Fibroblast of lung (primary cell): ENCODE measurements at regions not wholly inside any gene's neighbourhood (a gene's known extent, or its start where the extent isn't known, plus 50 kb on each side); places are given as distances from the start of the nearest gene placed in this dataset.

Experiments used
- CTCF ChIP-seq, 2 donors: IDR thresholded peaks in 1 of 2; conservative IDR thresholded peaks in 1 of 2; 1 replicate in 1 of 2; 2 replicates in 1 of 2; pipeline ENCODE4 v1.5.1; 2011 to 2012; ENCODE audit warnings: low read length in 2 of 2, control low read depth in 1 of 2, inconsistent platforms in 1 of 2, low read depth in 1 of 2, mild to moderate bottlenecking in 1 of 2
- EZH2 ChIP-seq: IDR thresholded peaks from 2 replicates; pipeline ENCODE4 v1.5.1; 2012; ENCODE audit warnings: low read length, control low read depth, mild to moderate bottlenecking; ENCODE audit errors: missing control alignments

- TF ChIP-seq CTCF (conservative IDR thresholded peaks at IDR 0.05 in 1 of 2, IDR thresholded peaks at IDR 0.05 in 1 of 2; ENCODE audit: low read depth in 1 of 2, low read length in 2 of 2), result no peak
- no peak for TF ChIP-seq EZH2
Observed at GRCh38 chr9:71587576-71588362, 180.5 kb downstream of the CEMIP2 start.
